ENCODE measurements at regions not wholly inside any gene's neighbourhood (a gene's known extent, or its start where the extent isn't known, plus 50 kb on each side); places are given as distances from the start of the nearest gene placed in this dataset.

- TF ChIP-seq CTCF (IDR thresholded peaks at IDR 0.05; ENCODE audit: control insufficient read depth, insufficient read depth, low read depth, low read length, missing control alignments): no peak
- H3K4me3 ChIP-seq (ENCODE audit: control insufficient read depth, low read depth, low read length): no peak overlapping the region
- no peak for DNase-seq (ENCODE audit: low read depth)
Measured at GRCh38 chr1:170871868-170872267, 63.5 kb upstream of the MROH9 start.

- no peak for DNase-seq (ENCODE audit: low read depth)
- no peak for TF ChIP-seq CTCF (IDR thresholded peaks at IDR 0.05; ENCODE audit: control insufficient read depth, insufficient read depth, low read depth, low read length, missing control alignments)
- H3K4me3 ChIP-seq (ENCODE audit: control insufficient read depth, low read depth, low read length): no peak overlapping the region
Measured at GRCh38 chr1:170872663-170873062, 62.7 kb upstream of the MROH9 start.

- no peak overlapping the region for H3K4me3 ChIP-seq (ENCODE audit: control insufficient read depth, low read depth, low read length)
- TF ChIP-seq CTCF (IDR thresholded peaks at IDR 0.05; ENCODE audit: control insufficient read depth, insufficient read depth, low read depth, low read length, missing control alignments): no peak
- no peak for DNase-seq (ENCODE audit: low read depth)
Measured at GRCh38 chr1:170874671-170875070, 60.7 kb upstream of the MROH9 start.

- peak; percentile 37 for DNase-seq (ENCODE audit: low read depth)
- TF ChIP-seq CTCF (IDR thresholded peaks at IDR 0.05; ENCODE audit: control insufficient read depth, insufficient read depth, low read depth, low read length, missing control alignments): peak; percentile 49
- no peak overlapping the region for H3K4me3 ChIP-seq (ENCODE audit: control insufficient read depth, low read depth, low read length)
Measured at GRCh38 chr1:170881268-170882265, 53.8 kb upstream of the MROH9 start.
